ENCODE measurements at regions not wholly inside any gene's neighbourhood (a gene's known extent, or its start where the extent isn't known, plus 50 kb on each side); places are given as distances from the start of the nearest gene placed in this dataset.
A peak's percentile ranks its signal among the peaks of the same experiment; 100 is the strongest.

- no peaks in the 10 kb centered on the region for H3K27me3 ChIP-seq
- no peaks in the 10 kb centered on the region for H3K36me3 ChIP-seq
- H3K9me3 ChIP-seq: no peaks in the 10 kb centered on the region
- DNase-seq: no peak
- no peak overlapping the region for H3K4me3 ChIP-seq
Measured at GRCh38 chr1:212212906-212213305, 72.3 kb upstream of the PPP2R5A start.

GRCh38 chr1:212213784-212214183, 71.4 kb upstream of the PPP2R5A start:
- DNase-seq: no peak
- Histone ChIP-seq H3K27me3 (no peaks in the 10 kb centered on the region), H3K9me3 (no peaks in the 10 kb centered on the region), H3K4me3 (no peak overlapping the region), H3K36me3 (no peaks in the 10 kb centered on the region)

- Histone ChIP-seq H3K36me3 (no peaks in the 10 kb centered on the region), H3K9me3 (no peaks in the 10 kb centered on the region), H3K4me3 (no peak overlapping the region), H3K27me3 (no peaks in the 10 kb centered on the region)
- no peak for DNase-seq
Measured at GRCh38 chr1:212214325-212214724, 70.9 kb upstream of the PPP2R5A start.

GRCh38 chr1:212215910-212216309, 69.3 kb upstream of the PPP2R5A start:
- no peak for DNase-seq
- Histone ChIP-seq H3K27me3 (no peaks in the 10 kb centered on the region), H3K9me3 (no peaks in the 10 kb centered on the region), H3K4me3 (no peak overlapping the region), H3K36me3 (no peaks in the 10 kb centered on the region)

- Histone ChIP-seq H3K4me3 (no peak overlapping the region), H3K9me3 (no peaks in the 10 kb centered on the region), H3K27me3 (no peaks in the 10 kb centered on the region), H3K36me3 (no peaks in the 10 kb centered on the region)
- no peak for DNase-seq
Measured at GRCh38 chr1:212217633-212218032, 67.6 kb upstream of the PPP2R5A start.

DNA sequence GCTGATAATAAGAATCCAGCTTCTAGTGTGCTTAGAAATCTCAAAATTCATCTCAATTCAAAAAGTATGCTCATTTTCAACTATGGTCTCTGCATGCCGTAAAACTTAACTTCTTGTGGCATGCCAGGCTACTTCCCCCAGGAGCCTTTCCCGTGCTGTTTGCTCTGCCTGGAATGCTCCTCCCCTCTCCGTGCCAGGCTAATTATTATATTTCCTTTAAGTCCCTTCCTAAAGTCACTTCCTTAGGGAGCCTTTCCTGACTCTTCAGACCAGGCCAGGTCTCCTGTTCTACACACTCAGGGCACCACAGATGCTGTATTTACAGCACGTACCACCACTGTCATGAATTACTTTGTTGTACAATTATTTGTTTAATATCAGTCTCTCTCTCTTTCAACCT, 67.1 kb upstream of the PPP2R5A start:
- Histone ChIP-seq H3K27me3 (no peaks in the 10 kb centered on the region), H3K36me3 (no peaks in the 10 kb centered on the region), H3K9me3 (no peaks in the 10 kb centered on the region), H3K4me3 (no peak overlapping the region)
- no peak for DNase-seq

GRCh38 chr1:212218911-212219310, 66.3 kb upstream of the PPP2R5A start:
- Histone ChIP-seq H3K27me3 (no peaks in the 10 kb centered on the region), H3K36me3 (no peaks in the 10 kb centered on the region), H3K4me3 (no peak overlapping the region), H3K9me3 (no peaks in the 10 kb centered on the region)
- DNase-seq: peak; percentile 11

- no peak for DNase-seq
- Histone ChIP-seq H3K36me3 (no peaks in the 10 kb centered on the region), H3K27me3 (no peaks in the 10 kb centered on the region), H3K4me3 (no peak overlapping the region), H3K9me3 (no peaks in the 10 kb centered on the region)
Measured at GRCh38 chr1:212219679-212220463, 65.3 kb upstream of the PPP2R5A start.

DNA sequence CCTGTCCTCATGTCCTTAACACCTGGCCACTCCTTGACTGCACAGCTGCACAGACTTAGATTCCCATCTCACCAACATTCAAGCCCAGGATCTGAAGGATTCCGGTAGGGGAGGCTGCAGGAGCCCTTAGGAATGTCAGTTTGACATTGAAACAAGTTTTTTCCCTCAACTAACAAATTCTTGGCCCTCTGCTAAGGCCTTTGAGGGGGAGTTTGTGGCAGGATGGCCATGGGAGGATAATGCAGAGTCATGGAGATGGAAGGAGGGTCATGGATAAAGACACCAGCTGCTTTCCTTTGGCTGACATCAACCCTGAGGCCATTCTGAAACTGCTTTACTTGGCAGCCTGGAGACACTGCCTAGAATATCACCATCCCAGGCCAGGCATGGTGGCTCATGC, 63.4 kb upstream of the PPP2R5A start:
- Histone ChIP-seq H3K9me3 (no peaks in the 10 kb centered on the region), H3K36me3 (no peaks in the 10 kb centered on the region), H3K4me3 (no peak overlapping the region), H3K27me3 (no peaks in the 10 kb centered on the region)
- no peak for DNase-seq

GRCh38 chr1:212224102-212224501, 61.1 kb upstream of the PPP2R5A start:
- Histone ChIP-seq H3K36me3 (no peaks in the 10 kb centered on the region), H3K9me3 (no peaks in the 10 kb centered on the region), H3K4me3 (no peak overlapping the region), H3K27me3 (no peaks in the 10 kb centered on the region)
- DNase-seq: no peak

DNA sequence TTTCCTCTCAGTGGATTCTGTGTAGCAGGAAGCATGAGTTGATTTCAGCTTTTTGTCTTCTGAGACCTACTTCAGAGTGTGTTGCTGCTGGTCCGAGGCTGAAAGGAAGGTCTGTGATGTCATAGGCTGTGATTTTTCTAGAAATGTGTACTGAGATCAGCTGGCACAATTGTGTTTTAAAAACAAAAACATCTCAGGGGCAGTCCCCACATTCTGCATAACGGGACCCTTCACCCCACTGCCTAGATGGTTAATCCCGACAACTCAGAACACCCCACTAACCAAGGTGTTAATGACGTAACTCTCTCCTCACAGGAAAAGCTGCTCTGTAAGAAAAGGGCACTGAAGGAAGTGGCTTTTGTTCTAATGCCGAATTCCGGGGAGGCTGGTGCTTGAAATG, 59.8 kb upstream of the PPP2R5A start:
- DNase-seq: no peak
- no peaks in the 10 kb centered on the region for H3K27me3 ChIP-seq
- no peaks in the 10 kb centered on the region for H3K9me3 ChIP-seq
- H3K4me3 ChIP-seq: no peak overlapping the region
- H3K36me3 ChIP-seq: no peaks in the 10 kb centered on the region

DNA sequence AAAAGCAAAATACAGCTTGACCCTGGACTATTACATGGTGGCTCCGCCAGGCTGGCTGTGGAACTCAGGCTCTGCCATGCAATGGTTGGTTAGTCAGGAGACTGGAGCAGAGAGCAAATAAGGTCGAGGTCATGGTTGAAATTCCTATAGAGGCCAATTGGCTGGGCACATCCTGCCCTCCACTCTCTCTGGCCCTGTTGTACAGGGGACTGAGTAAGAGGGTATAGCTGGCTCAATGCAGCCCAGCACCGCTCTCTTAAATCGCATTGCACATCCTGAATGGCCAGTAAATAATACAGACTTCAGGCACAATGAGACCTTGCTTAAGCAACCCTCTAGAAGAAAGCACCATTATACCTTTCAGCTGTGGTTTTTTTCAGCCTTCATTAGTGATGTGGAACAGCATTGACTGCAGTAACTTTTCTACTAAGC, 59.3 kb upstream of the PPP2R5A start:
- H3K9me3 ChIP-seq: no peaks in the 10 kb centered on the region
- no peak overlapping the region for H3K4me3 ChIP-seq
- no peak for DNase-seq
- no peaks in the 10 kb centered on the region for H3K36me3 ChIP-seq
- no peaks in the 10 kb centered on the region for H3K27me3 ChIP-seq

DNA sequence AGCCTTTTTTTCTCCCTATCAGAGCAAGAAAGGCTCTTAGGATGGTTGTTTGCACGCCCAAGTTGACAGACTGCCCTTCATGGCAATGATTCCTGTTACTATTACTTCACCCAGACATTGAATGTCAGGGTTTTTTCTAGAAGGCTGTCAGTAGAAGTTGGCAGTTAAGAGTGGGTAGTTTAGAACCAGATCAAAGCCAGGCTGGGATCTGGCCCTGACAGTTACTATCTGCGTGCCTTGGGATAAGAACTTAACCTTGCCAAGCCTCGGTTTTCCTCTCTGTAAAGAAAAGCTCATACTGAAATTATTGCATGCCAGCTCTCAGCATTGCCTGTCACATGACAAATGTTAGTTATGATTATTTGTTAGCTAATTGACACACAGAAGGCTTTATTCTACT, 58.7 kb upstream of the PPP2R5A start:
- Histone ChIP-seq H3K9me3 (no peaks in the 10 kb centered on the region), H3K36me3 (no peaks in the 10 kb centered on the region), H3K27me3 (no peaks in the 10 kb centered on the region), H3K4me3 (no peak overlapping the region)
- no peak for DNase-seq

DNA sequence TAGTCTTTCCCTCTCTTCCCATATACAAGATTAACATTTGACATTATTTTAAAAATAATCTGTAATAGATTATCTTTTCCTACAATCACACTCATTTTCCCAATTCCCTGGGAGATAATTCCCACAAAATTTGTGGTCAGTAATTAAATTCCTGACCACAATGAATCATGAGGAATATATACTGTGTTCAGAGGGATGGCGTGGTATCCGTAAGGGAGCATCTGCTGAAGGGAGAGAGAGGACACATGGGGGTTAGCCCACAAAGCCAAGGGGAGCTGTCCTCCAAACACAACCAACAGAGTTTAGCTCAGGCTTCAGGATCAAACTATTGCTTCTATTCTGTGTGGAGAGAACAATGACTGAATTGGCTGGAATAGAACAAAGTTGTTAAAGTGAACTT, 57.1 kb upstream of the PPP2R5A start:
- Histone ChIP-seq H3K36me3 (no peaks in the 10 kb centered on the region), H3K4me3 (no peak overlapping the region), H3K27me3 (no peaks in the 10 kb centered on the region), H3K9me3 (no peaks in the 10 kb centered on the region)
- DNase-seq: no peak

- no peak for DNase-seq
- no peaks in the 10 kb centered on the region for H3K36me3 ChIP-seq
- H3K27me3 ChIP-seq: no peaks in the 10 kb centered on the region
- H3K4me3 ChIP-seq: no peak overlapping the region
- no peaks in the 10 kb centered on the region for H3K9me3 ChIP-seq
Measured at GRCh38 chr1:212228591-212229119, 56.6 kb upstream of the PPP2R5A start.

GRCh38 chr1:212229654-212230053, 55.6 kb upstream of the PPP2R5A start:
- no peak overlapping the region for H3K4me3 ChIP-seq
- H3K27me3 ChIP-seq: no peaks in the 10 kb centered on the region
- peak; percentile 80 for DNase-seq
- no peaks in the 10 kb centered on the region for H3K9me3 ChIP-seq
- H3K36me3 ChIP-seq: no peaks in the 10 kb centered on the region

- Histone ChIP-seq H3K36me3 (no peaks in the 10 kb centered on the region), H3K4me3 (no peak overlapping the region), H3K27me3 (no peaks in the 10 kb centered on the region), H3K9me3 (no peaks in the 10 kb centered on the region)
- no peak for DNase-seq
Measured at GRCh38 chr1:212230329-212230728, 54.9 kb upstream of the PPP2R5A start.

GRCh38 chr1:212231372-212231771, 53.8 kb upstream of the PPP2R5A start:
- Histone ChIP-seq H3K9me3 (no peaks in the 10 kb centered on the region), H3K4me3 (no peak overlapping the region)

More at GRCh38 chr1:212231372-212231771, 53.8 kb upstream of the PPP2R5A start:
- H3K36me3 ChIP-seq: no peaks in the 10 kb centered on the region
- no peaks in the 10 kb centered on the region for H3K27me3 ChIP-seq
- DNase-seq: no peak

All from MG63 (cell line).